Esophagus muscularis mucosa (tissue), 3 donors: ENCODE measurements at regions not wholly inside any gene's neighbourhood (a gene's known extent, or its start where the extent isn't known, plus 50 kb on each side); places are given as distances from the start of the nearest gene placed in this dataset.

ENCODE experiments used
- POLR2A ChIP-seq: fragments of 450-650 bp; IDR thresholded peaks from one replicate; pipeline ENCODE4 v1.6.1; 2017; ENCODE audit warnings: antibody characterized with exemption, moderate library complexity, mild to moderate bottlenecking, low read depth
- POLR2AphosphoS5 ChIP-seq, 2 donors: sonication (generic); formaldehyde crosslinking; IDR thresholded peaks; one replicate each; pipeline ENCODE4 v1.6.1; 2017; ENCODE audit warnings: antibody characterized with exemption in 2 of 2
- TF ChIP-seq, protein P1 (sequence below), 3 experiments: fragments of 200-600 bp in 2 of 3; fragments of 450-650 bp in 1 of 3; sonication (generic) in 2 of 3; IDR thresholded peaks; one replicate each; pipeline ENCODE4 v1.5.1; 2017 to 2019; ENCODE audit warnings: antibody characterized with exemption in 3 of 3, mild to moderate bottlenecking in 2 of 3, moderate library complexity in 1 of 3

DNA sequence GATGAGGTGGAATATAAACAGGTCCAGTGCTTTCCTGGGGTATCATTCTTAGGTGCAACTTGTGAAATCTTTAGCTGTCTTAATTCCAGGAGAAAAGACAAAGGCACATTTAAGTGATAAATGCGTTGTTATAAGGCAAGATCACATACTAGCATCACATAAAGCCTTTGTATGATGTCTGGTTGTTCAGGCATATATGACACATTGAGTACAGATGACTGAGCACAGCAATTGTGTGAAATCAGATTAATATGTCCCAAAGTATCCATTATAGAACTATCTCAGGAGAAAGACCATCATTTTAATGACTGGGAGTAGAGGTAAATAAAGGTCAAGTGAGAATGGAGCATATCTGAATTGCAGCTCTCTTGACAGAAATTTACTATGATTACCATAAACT lies 205.1 kb downstream of the PTGER3 start:
- TF ChIP-seq, protein P1, sequence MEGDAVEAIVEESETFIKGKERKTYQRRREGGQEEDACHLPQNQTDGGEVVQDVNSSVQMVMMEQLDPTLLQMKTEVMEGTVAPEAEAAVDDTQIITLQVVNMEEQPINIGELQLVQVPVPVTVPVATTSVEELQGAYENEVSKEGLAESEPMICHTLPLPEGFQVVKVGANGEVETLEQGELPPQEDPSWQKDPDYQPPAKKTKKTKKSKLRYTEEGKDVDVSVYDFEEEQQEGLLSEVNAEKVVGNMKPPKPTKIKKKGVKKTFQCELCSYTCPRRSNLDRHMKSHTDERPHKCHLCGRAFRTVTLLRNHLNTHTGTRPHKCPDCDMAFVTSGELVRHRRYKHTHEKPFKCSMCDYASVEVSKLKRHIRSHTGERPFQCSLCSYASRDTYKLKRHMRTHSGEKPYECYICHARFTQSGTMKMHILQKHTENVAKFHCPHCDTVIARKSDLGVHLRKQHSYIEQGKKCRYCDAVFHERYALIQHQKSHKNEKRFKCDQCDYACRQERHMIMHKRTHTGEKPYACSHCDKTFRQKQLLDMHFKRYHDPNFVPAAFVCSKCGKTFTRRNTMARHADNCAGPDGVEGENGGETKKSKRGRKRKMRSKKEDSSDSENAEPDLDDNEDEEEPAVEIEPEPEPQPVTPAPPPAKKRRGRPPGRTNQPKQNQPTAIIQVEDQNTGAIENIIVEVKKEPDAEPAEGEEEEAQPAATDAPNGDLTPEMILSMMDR (IDR thresholded peaks at IDR 0.05): no peak
- TF ChIP-seq POLR2A (no peak), POLR2AphosphoS5 (IDR thresholded peaks at IDR 0.05) (no peak)
